ENCODE measurements at regions not wholly inside any gene's neighbourhood (a gene's known extent, or its start where the extent isn't known, plus 50 kb on each side); places are given as distances from the start of the nearest gene placed in this dataset.

GRCh38 chr13:73816702-73817101 is 317.5 kb downstream of the KLF12 start:
- TF ChIP-seq CTCF (tag by site-specific recombination; IDR thresholded peaks at IDR 0.05) (no peak), ZNF274 (IDR thresholded peaks at IDR 0.05; ENCODE audit: low read length) (no peak), ZNF274 (tag by site-specific recombination; IDR thresholded peaks at IDR 0.05; ENCODE audit: borderline replicate concordance) (no peak), ZNF324 (tag by site-specific recombination; IDR thresholded peaks at IDR 0.05) (no peak), AEBP2 (tag by site-specific recombination; IDR thresholded peaks at IDR 0.05; ENCODE audit: borderline replicate concordance) (no peak), ZNF629 (tag by site-specific recombination; IDR thresholded peaks at IDR 0.05) (no peak), GLIS1 (tag by site-specific recombination; IDR thresholded peaks at IDR 0.05) (no peak), ZNF140 (tag by site-specific recombination; IDR thresholded peaks at IDR 0.05) (no peak), REST (tag by site-specific recombination; IDR thresholded peaks at IDR 0.05) (no peak), ZFP41 (tag by site-specific recombination; IDR thresholded peaks at IDR 0.05; ENCODE audit: borderline replicate concordance) (no peak), ZNF558 (tag by site-specific recombination; IDR thresholded peaks at IDR 0.05) (no peak), RBAK (tag by site-specific recombination; IDR thresholded peaks at IDR 0.05) (no peak), ZBTB8A (tag by site-specific recombination; IDR thresholded peaks at IDR 0.05) (no peak), SETDB1 (IDR thresholded peaks at IDR 0.05; ENCODE audit: insufficient read length, low read length) (no peak)

Measured in HEK293 (cell line).